Ascending aorta (tissue), 2 donors: ENCODE measurements at regions not wholly inside any gene's neighbourhood (a gene's known extent, or its start where the extent isn't known, plus 50 kb on each side); places are given as distances from the start of the nearest gene placed in this dataset.

Experiments used
- DNase-seq, 2 donors: peaks; one replicate each; pipeline ENCODE4 v3.0.0-alpha.2; 2019; ENCODE audit warnings: low spot score in 2 of 2
- H3K27ac ChIP-seq, 2 donors: fragments of 200-600 bp; sonication (generic); one replicate each; pipeline ENCODE4 v1.5.1; 2016 to 2017; ENCODE audit warnings: mild to moderate bottlenecking in 1 of 2
- H3K27me3 ChIP-seq: fragments of 200-600 bp; sonication (generic); one replicate; pipeline ENCODE4 v1.5.1; 2017
- H3K36me3 ChIP-seq, 2 donors: fragments of 200-600 bp; sonication (generic); one replicate each; pipeline ENCODE4 v1.5.1; 2016
- H3K4me1 ChIP-seq, 2 donors: fragments of 200-600 bp; sonication (generic); one replicate each; pipeline ENCODE4 v1.5.1; 2016 to 2017; ENCODE audit warnings: mild to moderate bottlenecking in 1 of 2
- H3K4me3 ChIP-seq, 2 donors: fragments of 200-600 bp; sonication (generic); one replicate each; pipeline ENCODE4 v1.5.1; 2016 to 2017; ENCODE audit warnings: mild to moderate bottlenecking in 1 of 2
- H3K9me3 ChIP-seq, 2 donors: fragments of 200-600 bp; sonication (generic); one replicate each; pipeline ENCODE4 v1.5.1; 2016
- intact Hi-C: fragments of 100-400 bp; cut with DNase I; formaldehyde crosslinking; loops from one replicate; pipeline ENCODE4 v1.15.1; 2023
- TF ChIP-seq, protein P1 (sequence below), 3 experiments: fragments of 200-600 bp in 2 of 3; fragments of 450-650 bp in 1 of 3; sonication (generic) in 2 of 3; IDR thresholded peaks; one replicate each; pipeline ENCODE4 v1.5.1; 2016 to 2019; ENCODE audit warnings: antibody characterized with exemption in 3 of 3, mild to moderate bottlenecking in 1 of 3, moderate library complexity in 1 of 3

DNA sequence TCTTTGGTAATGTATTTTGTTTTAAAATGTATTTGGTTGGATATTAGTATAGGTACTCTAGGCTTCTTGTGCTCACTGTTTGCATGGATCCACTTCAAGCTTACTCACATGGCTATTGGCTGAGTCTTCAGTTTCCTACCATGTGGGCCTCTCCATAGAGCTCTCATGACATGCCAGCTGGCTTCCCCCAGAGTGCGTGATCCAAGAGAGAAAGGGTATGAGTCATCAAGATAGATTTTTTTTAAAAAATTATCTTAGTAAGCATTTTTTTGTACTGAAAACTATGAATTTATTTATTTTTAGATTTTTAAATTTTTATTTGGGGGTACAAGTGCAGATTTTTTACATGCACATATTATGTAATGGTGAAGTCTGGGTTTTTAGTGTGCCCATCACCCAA is 219.1 kb upstream of the AMOT start:
- Histone ChIP-seq H3K27me3 (no peaks in the 10 kb centered on the region), H3K4me1 (no peaks in the 10 kb centered on the region), H3K4me3 (no peak overlapping the region), H3K27ac (no peak overlapping the region), H3K36me3 (no peaks in the 10 kb centered on the region), H3K9me3 (peaks cover 4 to 11% of the 10 kb centered on the region in 2 donors)
- intact Hi-C loops: no loop called here
- DNase-seq: no peak
- TF ChIP-seq, protein P1, sequence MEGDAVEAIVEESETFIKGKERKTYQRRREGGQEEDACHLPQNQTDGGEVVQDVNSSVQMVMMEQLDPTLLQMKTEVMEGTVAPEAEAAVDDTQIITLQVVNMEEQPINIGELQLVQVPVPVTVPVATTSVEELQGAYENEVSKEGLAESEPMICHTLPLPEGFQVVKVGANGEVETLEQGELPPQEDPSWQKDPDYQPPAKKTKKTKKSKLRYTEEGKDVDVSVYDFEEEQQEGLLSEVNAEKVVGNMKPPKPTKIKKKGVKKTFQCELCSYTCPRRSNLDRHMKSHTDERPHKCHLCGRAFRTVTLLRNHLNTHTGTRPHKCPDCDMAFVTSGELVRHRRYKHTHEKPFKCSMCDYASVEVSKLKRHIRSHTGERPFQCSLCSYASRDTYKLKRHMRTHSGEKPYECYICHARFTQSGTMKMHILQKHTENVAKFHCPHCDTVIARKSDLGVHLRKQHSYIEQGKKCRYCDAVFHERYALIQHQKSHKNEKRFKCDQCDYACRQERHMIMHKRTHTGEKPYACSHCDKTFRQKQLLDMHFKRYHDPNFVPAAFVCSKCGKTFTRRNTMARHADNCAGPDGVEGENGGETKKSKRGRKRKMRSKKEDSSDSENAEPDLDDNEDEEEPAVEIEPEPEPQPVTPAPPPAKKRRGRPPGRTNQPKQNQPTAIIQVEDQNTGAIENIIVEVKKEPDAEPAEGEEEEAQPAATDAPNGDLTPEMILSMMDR (IDR thresholded peaks at IDR 0.05): no peak

DNA sequence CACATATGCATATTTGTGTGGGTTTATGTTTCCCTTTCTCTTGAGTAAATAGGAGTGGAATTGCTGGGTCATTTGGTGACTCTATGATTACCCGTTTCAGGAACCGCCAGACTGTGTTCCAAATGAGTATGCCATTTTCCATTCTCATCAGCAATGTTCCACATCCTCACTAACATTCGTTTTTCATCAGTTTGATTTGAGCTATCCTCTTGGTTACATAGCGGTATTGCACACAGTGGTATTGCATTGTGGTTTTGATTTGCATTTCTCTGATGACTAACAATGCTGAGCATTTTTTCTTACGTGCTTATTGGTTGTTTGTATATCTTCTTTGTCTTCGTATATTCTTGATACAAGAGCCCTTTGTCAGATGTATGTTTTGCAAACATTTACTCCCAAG is 218.0 kb upstream of the AMOT start:
- H3K27ac ChIP-seq: no peak overlapping the region
- TF ChIP-seq, protein P1 (IDR thresholded peaks at IDR 0.05): no peak
- intact Hi-C loops: no loop called here
- no peaks in the 10 kb centered on the region for H3K36me3 ChIP-seq
- H3K9me3 ChIP-seq: peaks cover 2 to 5% of the 10 kb centered on the region in 2 donors
- no peaks in the 10 kb centered on the region for H3K4me1 ChIP-seq
- no peaks in the 10 kb centered on the region for H3K27me3 ChIP-seq
- no peak overlapping the region for H3K4me3 ChIP-seq
- DNase-seq: no peak

DNA sequence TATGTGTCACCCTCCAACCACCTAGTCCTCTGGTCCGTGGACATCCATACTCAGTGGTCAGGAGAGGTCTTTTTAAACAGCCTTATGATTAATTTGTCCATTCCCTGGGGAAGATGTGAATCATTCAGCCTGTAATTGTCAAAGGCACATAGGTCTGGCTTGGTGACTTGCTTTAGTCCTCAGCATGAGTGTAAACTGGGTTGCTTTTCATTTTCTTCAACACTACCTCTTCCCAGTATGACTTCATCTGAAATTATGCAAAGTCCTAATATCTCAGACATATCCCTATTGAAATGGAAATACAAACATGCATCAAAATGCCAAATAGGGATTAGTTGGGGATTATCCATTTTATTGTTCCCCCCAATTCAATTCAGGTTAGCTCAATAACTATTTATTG is 208.3 kb upstream of the AMOT start:
- H3K4me1 ChIP-seq: no peaks in the 10 kb centered on the region
- H3K27me3 ChIP-seq: no peaks in the 10 kb centered on the region
- intact Hi-C loops: no loop called here
- no peak for DNase-seq
- H3K4me3 ChIP-seq: no peak overlapping the region
- TF ChIP-seq, protein P1 (IDR thresholded peaks at IDR 0.05): no peak
- H3K27ac ChIP-seq: no peak overlapping the region
- H3K36me3 ChIP-seq: no peaks in the 10 kb centered on the region
- no peaks in the 10 kb centered on the region for H3K9me3 ChIP-seq

DNA sequence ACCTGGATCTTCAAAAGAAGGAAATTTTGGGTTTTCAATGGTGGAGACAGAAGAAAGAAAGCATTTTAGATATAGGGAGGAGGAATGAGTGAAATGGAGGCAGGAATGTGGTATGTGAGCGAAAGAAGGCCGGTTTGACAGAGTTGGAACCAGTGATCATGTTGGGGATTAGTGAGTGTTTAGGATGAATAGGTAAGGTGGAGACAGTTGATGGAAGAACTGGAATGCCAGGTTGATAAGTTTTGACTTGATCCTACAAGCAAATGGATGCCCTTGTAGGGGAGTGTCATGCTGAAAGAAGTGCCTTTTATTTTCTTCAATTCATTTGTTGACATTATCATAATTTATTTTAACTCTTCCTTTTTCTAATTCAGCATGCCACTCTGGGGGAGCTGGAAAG is 207.8 kb upstream of the AMOT start:
- Histone ChIP-seq H3K9me3 (no peaks in the 10 kb centered on the region), H3K27ac (no peak overlapping the region), H3K36me3 (no peaks in the 10 kb centered on the region), H3K4me1 (no peaks in the 10 kb centered on the region), H3K27me3 (no peaks in the 10 kb centered on the region), H3K4me3 (no peak overlapping the region)
- intact Hi-C loops: no loop called here
- TF ChIP-seq, protein P1 (IDR thresholded peaks at IDR 0.05): no peak
- no peak for DNase-seq

DNA sequence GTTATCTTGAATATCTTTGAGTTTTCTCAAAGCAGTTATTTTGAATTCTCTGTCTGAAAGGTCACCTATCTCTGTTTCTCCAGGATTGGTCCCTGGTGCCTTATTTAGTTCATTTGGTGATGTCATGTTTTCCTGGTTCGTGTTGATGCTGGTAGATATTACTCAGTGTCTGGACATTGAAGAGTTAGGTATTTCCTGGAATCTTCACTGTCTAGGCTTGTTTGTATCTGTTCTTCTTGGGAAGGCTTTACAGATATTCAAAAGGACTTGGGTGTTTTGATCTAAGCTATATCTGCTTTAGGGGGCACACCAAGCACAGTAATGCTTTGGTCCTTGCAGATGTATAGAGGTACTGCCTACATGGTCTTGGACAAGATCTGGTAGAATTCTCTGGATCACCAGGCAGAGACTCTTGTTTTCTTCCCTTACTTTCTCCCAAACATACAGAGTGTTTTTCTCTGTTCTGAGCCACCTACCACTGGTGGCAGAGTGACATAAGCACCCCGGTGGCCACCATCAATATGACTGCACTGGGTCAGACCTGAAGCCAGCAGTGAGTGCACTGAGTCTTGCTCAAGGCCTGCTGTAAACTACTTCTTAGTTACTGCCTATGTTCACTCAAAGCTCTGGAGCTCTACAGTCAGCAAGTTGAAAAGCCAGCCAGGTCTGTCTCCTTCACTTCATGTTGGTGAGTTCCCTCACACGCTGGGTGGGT is 193.5 kb upstream of the AMOT start:
- TF ChIP-seq, protein P1 (IDR thresholded peaks at IDR 0.05): no peak
- no peaks in the 10 kb centered on the region for H3K4me1 ChIP-seq
- no peak overlapping the region for H3K27ac ChIP-seq
- no peaks in the 10 kb centered on the region for H3K36me3 ChIP-seq
- H3K27me3 ChIP-seq: no peaks in the 10 kb centered on the region
- intact Hi-C loops: no loop called here
- H3K9me3 ChIP-seq: peaks cover 0 to under 1% of the 10 kb centered on the region in 2 donors
- H3K4me3 ChIP-seq: no peak overlapping the region
- DNase-seq: no peak

DNA sequence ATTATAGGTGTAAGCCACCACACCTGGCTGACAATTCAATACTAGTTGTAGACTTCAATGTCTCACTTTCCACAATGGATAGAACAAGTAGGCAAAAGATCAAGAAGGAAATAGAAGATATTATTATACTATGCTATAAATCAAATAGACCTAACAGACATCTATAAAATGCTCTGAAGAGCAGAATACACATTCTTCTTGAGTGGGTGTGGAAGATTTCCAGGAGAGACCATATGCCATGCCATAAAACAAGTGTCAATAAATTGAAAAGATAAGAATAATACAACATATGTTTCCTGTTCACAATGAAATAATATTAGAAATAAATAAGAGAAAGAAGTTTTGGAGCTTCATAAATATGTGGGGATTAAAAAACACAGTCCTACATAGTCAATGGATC is 179.3 kb upstream of the AMOT start:
- H3K4me1 ChIP-seq: no peaks in the 10 kb centered on the region
- TF ChIP-seq, protein P1 (IDR thresholded peaks at IDR 0.05): no peak
- no peaks in the 10 kb centered on the region for H3K36me3 ChIP-seq
- H3K27ac ChIP-seq: no peak overlapping the region
- intact Hi-C loops: no loop called here
- no peaks in the 10 kb centered on the region for H3K27me3 ChIP-seq
- DNase-seq: no peak
- H3K4me3 ChIP-seq: no peak overlapping the region
- no peaks in the 10 kb centered on the region for H3K9me3 ChIP-seq
